ENCODE measurements at regions not wholly inside any gene's neighbourhood (a gene's known extent, or its start where the extent isn't known, plus 50 kb on each side); places are given as distances from the start of the nearest gene placed in this dataset.

DNA sequence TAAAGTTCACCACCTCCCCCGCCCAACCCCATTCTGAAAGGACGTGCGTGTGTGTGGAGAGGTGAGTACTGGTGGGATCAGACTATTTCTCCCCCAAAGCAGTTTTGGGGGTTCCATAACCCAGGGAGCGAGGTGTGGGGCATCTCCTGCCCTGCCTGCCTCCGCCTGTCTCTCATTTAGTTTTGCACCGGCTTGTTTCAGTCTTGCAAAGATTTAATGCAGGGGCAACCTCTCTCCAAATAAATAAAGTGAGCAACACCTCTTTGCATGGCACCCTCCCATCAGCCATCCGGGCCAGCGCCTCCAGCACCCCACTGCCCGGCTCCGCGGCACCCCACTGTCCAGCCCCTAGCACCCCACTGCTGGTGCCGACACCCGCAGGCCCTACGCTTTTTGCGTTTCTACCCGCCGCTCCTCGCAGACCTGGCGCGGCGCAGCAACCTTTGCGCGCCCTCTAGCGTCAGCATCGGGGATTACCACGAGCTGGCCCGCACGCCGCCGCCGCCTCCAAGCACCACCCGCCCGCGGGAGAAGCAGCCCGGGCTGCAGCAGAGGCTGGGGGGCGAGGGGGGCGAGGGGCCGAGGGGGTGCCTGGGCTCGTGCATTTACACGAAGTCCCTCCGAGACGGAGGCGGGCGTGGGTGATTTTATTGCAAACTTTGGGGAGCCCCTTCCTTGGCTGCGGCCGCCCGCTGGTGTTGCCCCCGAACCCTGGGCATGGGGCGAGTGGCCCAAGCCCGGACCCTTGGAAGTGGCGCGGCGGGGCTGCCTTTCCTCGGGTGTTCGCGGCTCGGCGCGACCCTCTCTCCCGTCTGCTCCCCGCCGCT is 55.8 kb upstream of the VRK1 start:
- Histone ChIP-seq H3K4me2 (ENCODE audit: extremely low read depth, insufficient read depth, low read length) (peak overlapping the region; percentile 95), H3K79me2 (ENCODE audit: control insufficient read depth, insufficient read depth, low read length) (no peaks in the 10 kb centered on the region), H2AFZ (ENCODE audit: low read length) (peak overlapping the region; percentile 58), H4K20me1 (ENCODE audit: control insufficient read depth, extremely low read depth, insufficient read depth, low read length) (no peaks in the 10 kb centered on the region), H3K27me3 (ENCODE audit: control insufficient read depth, insufficient read depth, low read length) (peaks cover 8% of the 10 kb centered on the region), H3K4me1 (ENCODE audit: control insufficient read depth, extremely low read depth, insufficient read depth, low read length) (no peaks in the 10 kb centered on the region), H3K9me3 (ENCODE audit: control insufficient read depth, insufficient read depth, low read depth, low read length) (no peaks in the 10 kb centered on the region), H3K36me3 (ENCODE audit: control insufficient read depth, insufficient read depth, low read length) (no peaks in the 10 kb centered on the region), H3K27ac (ENCODE audit: insufficient read depth, low read length) (no peak overlapping the region), H3K4me3 (replicated peaks in 1 of 4; ENCODE audit: control extremely low read depth in 1 of 4, insufficient read depth in 1 of 4, low read depth in 3 of 4, low read length in 4 of 4) (peak overlapping the region; percentile 50 to 69 (median 60)), H3K9ac (ENCODE audit: insufficient read depth, low read length) (no peak overlapping the region)
- peak; percentile 30 to 31 for DNase-seq (ENCODE audit: low read depth in 2 of 2)
- TF ChIP-seq EZH2 (IDR thresholded peaks at IDR 0.05; ENCODE audit: low read length, missing control alignments) (no peak), CTCF (conservative IDR thresholded peaks at IDR 0.05 in 1 of 2, IDR thresholded peaks at IDR 0.05 in 1 of 2; ENCODE audit: low read depth in 1 of 2, low read length in 2 of 2) (peak; percentile 63 to 77)

DNA sequence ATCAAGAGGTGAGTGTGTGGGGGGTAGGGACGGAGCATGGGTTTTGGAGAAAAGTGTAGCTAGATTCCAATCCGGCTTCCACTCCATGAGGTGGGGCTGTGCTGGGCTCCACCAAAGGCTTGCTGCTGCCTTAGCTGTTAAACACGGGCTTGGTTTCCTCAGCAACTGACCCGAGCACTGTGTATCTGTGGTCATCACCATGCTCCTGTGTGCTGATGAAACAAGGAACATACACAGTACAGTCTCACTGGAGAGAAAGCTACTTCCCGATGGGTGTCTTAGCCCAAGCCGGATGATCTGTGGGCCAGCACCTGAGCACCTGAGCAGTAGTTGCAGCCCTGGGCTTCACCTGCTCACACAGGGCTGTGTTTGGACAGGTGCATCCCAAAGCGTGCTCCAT is 52.9 kb upstream of the VRK1 start:
- peaks cover 4% of the 10 kb centered on the region for H3K27me3 ChIP-seq (ENCODE audit: control insufficient read depth, insufficient read depth, low read length)
- H3K4me1 ChIP-seq (ENCODE audit: control insufficient read depth, extremely low read depth, insufficient read depth, low read length): no peaks in the 10 kb centered on the region
- H2AFZ ChIP-seq (ENCODE audit: low read length): no peak overlapping the region
- H4K20me1 ChIP-seq (ENCODE audit: control insufficient read depth, extremely low read depth, insufficient read depth, low read length): no peaks in the 10 kb centered on the region
- no peak overlapping the region for H3K4me3 ChIP-seq (replicated peaks in 1 of 4; ENCODE audit: control extremely low read depth in 1 of 4, insufficient read depth in 1 of 4, low read depth in 3 of 4, low read length in 4 of 4)
- no peaks in the 10 kb centered on the region for H3K36me3 ChIP-seq (ENCODE audit: control insufficient read depth, insufficient read depth, low read length)
- no peaks in the 10 kb centered on the region for H3K79me2 ChIP-seq (ENCODE audit: control insufficient read depth, insufficient read depth, low read length)
- no peak for DNase-seq (ENCODE audit: low read depth in 2 of 2)
- H3K9ac ChIP-seq (ENCODE audit: insufficient read depth, low read length): no peak overlapping the region
- no peaks in the 10 kb centered on the region for H3K9me3 ChIP-seq (ENCODE audit: control insufficient read depth, insufficient read depth, low read depth, low read length)
- no peak overlapping the region for H3K27ac ChIP-seq (ENCODE audit: insufficient read depth, low read length)
- TF ChIP-seq EZH2 (IDR thresholded peaks at IDR 0.05; ENCODE audit: low read length, missing control alignments): no peak
- no peak for TF ChIP-seq CTCF (conservative IDR thresholded peaks at IDR 0.05 in 1 of 2, IDR thresholded peaks at IDR 0.05 in 1 of 2; ENCODE audit: low read depth in 1 of 2, low read length in 2 of 2)
- no peak overlapping the region for H3K4me2 ChIP-seq (ENCODE audit: extremely low read depth, insufficient read depth, low read length)

DNA sequence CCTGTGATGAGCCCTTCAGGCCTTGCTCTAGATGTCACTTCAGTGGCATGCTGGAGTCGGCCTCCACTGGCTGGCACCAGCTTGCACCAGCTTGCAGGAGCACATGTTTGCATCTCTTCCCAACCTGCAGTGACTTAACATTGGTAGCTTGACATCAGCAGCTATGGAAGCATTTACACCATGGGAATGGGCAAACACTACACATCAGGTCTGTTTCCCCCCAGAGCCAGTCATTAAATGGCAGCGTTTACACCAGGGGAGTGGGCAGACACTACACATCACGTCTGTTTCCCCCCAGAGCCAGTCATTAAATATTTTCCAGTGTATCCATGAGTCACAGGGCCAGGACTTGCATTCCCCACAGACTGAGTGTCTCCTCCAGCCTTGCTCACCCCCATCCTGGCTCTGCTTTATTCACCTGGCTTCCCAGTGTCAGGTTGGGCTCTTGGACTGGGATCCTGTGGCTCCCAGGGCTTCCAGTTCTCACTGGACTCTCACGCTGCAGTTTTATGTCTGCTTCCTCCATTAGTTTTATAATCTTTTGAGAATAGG is 51.6 kb upstream of the VRK1 start:
- no peaks in the 10 kb centered on the region for H3K27me3 ChIP-seq (ENCODE audit: control insufficient read depth, insufficient read depth, low read length)
- no peaks in the 10 kb centered on the region for H3K36me3 ChIP-seq (ENCODE audit: control insufficient read depth, insufficient read depth, low read length)
- H3K4me2 ChIP-seq (ENCODE audit: extremely low read depth, insufficient read depth, low read length): no peak overlapping the region
- peak in 1 of 2 donors; percentile 3 for DNase-seq (ENCODE audit: low read depth in 2 of 2)
- TF ChIP-seq EZH2 (IDR thresholded peaks at IDR 0.05; ENCODE audit: low read length, missing control alignments) (no peak), CTCF (conservative IDR thresholded peaks at IDR 0.05 in 1 of 2, IDR thresholded peaks at IDR 0.05 in 1 of 2; ENCODE audit: low read depth in 1 of 2, low read length in 2 of 2) (no peak)
- no peak overlapping the region for H3K27ac ChIP-seq (ENCODE audit: insufficient read depth, low read length)
- no peaks in the 10 kb centered on the region for H3K9me3 ChIP-seq (ENCODE audit: control insufficient read depth, insufficient read depth, low read depth, low read length)
- H2AFZ ChIP-seq (ENCODE audit: low read length): no peak overlapping the region
- H3K4me1 ChIP-seq (ENCODE audit: control insufficient read depth, extremely low read depth, insufficient read depth, low read length): no peaks in the 10 kb centered on the region
- no peak overlapping the region for H3K4me3 ChIP-seq (replicated peaks in 1 of 4; ENCODE audit: control extremely low read depth in 1 of 4, insufficient read depth in 1 of 4, low read depth in 3 of 4, low read length in 4 of 4)
- no peak overlapping the region for H3K9ac ChIP-seq (ENCODE audit: insufficient read depth, low read length)
- no peaks in the 10 kb centered on the region for H4K20me1 ChIP-seq (ENCODE audit: control insufficient read depth, extremely low read depth, insufficient read depth, low read length)
- H3K79me2 ChIP-seq (ENCODE audit: control insufficient read depth, insufficient read depth, low read length): no peaks in the 10 kb centered on the region

Data from fibroblast of lung (primary cell).